ENCODE measurements at regions not wholly inside any gene's neighbourhood (a gene's known extent, or its start where the extent isn't known, plus 50 kb on each side); places are given as distances from the start of the nearest gene placed in this dataset.

DNA sequence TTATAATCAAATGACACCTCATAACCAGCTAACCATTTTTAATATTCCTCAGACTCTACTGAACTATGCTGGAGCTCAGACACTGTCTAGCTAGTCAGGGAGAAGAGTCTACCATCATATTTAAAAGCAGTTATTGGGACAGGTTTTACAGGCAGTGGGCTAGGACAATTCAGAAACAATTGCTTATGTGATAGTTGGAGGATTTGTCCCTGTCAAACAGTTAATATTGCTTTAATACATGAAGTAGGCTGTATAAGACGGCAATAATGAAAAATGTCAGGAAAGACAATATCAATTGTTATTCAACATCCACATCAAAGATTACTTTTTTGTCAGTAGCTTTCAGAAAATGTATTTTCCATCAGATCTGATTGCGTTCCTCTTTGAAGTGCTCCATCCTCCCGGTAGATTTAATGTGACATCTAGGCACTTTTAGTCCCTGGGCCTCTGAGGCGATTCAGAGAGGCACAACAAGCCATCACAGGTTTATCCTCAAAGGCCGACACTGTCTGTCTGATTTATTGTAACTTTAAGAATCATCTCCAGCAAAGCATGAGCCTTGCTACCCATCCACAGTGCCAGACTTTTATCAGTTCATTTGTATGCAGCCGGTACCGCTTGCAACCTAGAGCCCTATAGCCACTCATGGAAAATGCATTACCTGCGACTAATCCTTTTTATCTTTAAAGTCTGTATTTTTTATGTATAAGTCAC lies 152.2 kb downstream of the PSAT1 start:
- Histone ChIP-seq H3K79me2 (ENCODE audit: control insufficient read depth in 1 of 2, insufficient read depth in 2 of 2, low read length in 2 of 2) (no peaks in the 10 kb centered on the region), H4K91ac (replicated peaks; ENCODE audit: insufficient read length, low read length) (no peak overlapping the region), H3K18ac (ENCODE audit: extremely low read depth, low read length) (no peak overlapping the region), H2AFZ (ENCODE audit: low read length) (no peak overlapping the region), H3K4me3 (ENCODE audit: extremely low read depth in 1 of 4, insufficient read depth in 2 of 4, low read depth in 3 of 4, low read length in 4 of 4) (no peak overlapping the region), H3K9ac (replicated peaks in 1 of 4; ENCODE audit: extremely low read depth in 1 of 4, low read depth in 3 of 4, low read length in 3 of 4) (no peak overlapping the region), H3K27ac (ENCODE audit: low read depth, low read length) (no peak overlapping the region), H3K79me1 (ENCODE audit: low read depth, low read length) (no peaks in the 10 kb centered on the region), H3K36me3 (ENCODE audit: control insufficient read depth in 2 of 4, insufficient read depth in 4 of 4, low read length in 3 of 4) (no peaks in the 10 kb centered on the region), H3K9me3 (ENCODE audit: insufficient read depth in 2 of 2, low read depth in 1 of 2, low read length in 1 of 2) (no peaks in the 10 kb centered on the region), H4K20me1 (replicated peaks in 1 of 2; ENCODE audit: control insufficient read depth in 1 of 2, insufficient read depth in 2 of 2, low read length in 2 of 2) (no peaks in the 10 kb centered on the region), H2BK5ac (ENCODE audit: low read depth, low read length) (no peak overlapping the region), H3K23ac (ENCODE audit: insufficient read length) (no peak overlapping the region), H2BK20ac (ENCODE audit: low read length) (no peak overlapping the region), H2BK120ac (replicated peaks; ENCODE audit: low read depth, low read length) (no peak overlapping the region), H2AK5ac (ENCODE audit: low read depth, low read length) (no peak overlapping the region), H3K14ac (ENCODE audit: insufficient read length) (no peak overlapping the region), H3K4me1 (replicated peaks in 1 of 4; ENCODE audit: control insufficient read depth in 3 of 4, insufficient read depth in 4 of 4, low read length in 3 of 4) (peaks cover 0 to 3% (median 0%) of the 10 kb centered on the region in 4 experiments; a peak in 2 of 7 replicates), H3K4ac (replicated peaks; ENCODE audit: insufficient read length, low read depth, low read length) (no peak overlapping the region), H4K8ac (ENCODE audit: extremely low read depth, insufficient read depth, low read length) (no peak overlapping the region), H3K56ac (replicated peaks; ENCODE audit: insufficient read length, low read depth, low read length) (no peak overlapping the region), H4K5ac (ENCODE audit: insufficient read length, low read depth, low read length) (no peak overlapping the region), H3K23me2 (ENCODE audit: low read depth, low read length) (no peaks in the 10 kb centered on the region), H2BK12ac (ENCODE audit: low read depth, low read length) (no peak overlapping the region), H2BK15ac (ENCODE audit: low read length) (no peak overlapping the region), H3K4me2 (ENCODE audit: insufficient read depth in 1 of 2, low read depth in 2 of 2, low read length in 2 of 2) (no peak overlapping the region), H3K27me3 (replicated peaks in 1 of 4; ENCODE audit: control insufficient read depth in 3 of 4, extremely low read depth in 1 of 4, insufficient read depth in 3 of 4, low read length in 3 of 4) (no peaks in the 10 kb centered on the region)
- CTCF ChIA-PET (ENCODE audit: partially characterized antibody) = interaction anchor here (1.3 to 3.3 kb wide), 2 partner anchors 10 to 26 kb away, joined by 3 to 27 read pairs; no protein-coding TSS in a partner anchor
- POLR2A ChIA-PET (ENCODE audit: partially characterized antibody) = no interaction called here
- TF ChIP-seq TEAD4 (IDR thresholded peaks at IDR 0.05; ENCODE audit: low read depth, low read length) (no peak), CBX5 (IDR thresholded peaks at IDR 0.05; ENCODE audit: low read depth, low read length) (no peak), CHD2 (IDR thresholded peaks at IDR 0.05; ENCODE audit: low read length) (no peak), EZH2 (IDR thresholded peaks at IDR 0.05; ENCODE audit: low read depth, low read length, severe bottlenecking) (no peak), SP2 (IDR thresholded peaks at IDR 0.05; ENCODE audit: low read length) (no peak), MAFK (IDR thresholded peaks at IDR 0.05; ENCODE audit: low read depth, low read length) (no peak), NRF1 (IDR thresholded peaks at IDR 0.05; ENCODE audit: low read depth, low read length) (no peak), CEBPB (IDR thresholded peaks at IDR 0.05; ENCODE audit: low read depth, low read length) (no peak)
- TF ChIP-seq, protein P1, sequence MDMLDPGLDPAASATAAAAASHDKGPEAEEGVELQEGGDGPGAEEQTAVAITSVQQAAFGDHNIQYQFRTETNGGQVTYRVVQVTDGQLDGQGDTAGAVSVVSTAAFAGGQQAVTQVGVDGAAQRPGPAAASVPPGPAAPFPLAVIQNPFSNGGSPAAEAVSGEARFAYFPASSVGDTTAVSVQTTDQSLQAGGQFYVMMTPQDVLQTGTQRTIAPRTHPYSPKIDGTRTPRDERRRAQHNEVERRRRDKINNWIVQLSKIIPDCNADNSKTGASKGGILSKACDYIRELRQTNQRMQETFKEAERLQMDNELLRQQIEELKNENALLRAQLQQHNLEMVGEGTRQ (IDR thresholded peaks at IDR 0.05; ENCODE audit: low read length) = no peak
- TF ChIP-seq, protein P2, sequence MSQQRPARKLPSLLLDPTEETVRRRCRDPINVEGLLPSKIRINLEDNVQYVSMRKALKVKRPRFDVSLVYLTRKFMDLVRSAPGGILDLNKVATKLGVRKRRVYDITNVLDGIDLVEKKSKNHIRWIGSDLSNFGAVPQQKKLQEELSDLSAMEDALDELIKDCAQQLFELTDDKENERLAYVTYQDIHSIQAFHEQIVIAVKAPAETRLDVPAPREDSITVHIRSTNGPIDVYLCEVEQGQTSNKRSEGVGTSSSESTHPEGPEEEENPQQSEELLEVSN (IDR thresholded peaks at IDR 0.05) = no peak
- no peak for DNase-seq (ENCODE audit: low read depth in 1 of 2, low spot score in 2 of 2)
- no peak for FAIRE-seq
- WGBS, 2 experiments (ENCODE audit: extremely low coverage in 1 of 2, insufficient coverage in 1 of 2, insufficient read length in 1 of 2, insufficient replicate concordance in 2 of 2, low coverage in 1 of 2, low lambda C conversion rate in 2 of 2, missing lambda C conversion rate in 1 of 2) = 89% methylated on average over 8 of the region's 8 CpGs; no CpG with 5 or more reads in 1 of the 2 experiments
